SK-N-SH (cell line): ENCODE measurements at regions not wholly inside any gene's neighbourhood (a gene's known extent, or its start where the extent isn't known, plus 50 kb on each side); places are given as distances from the start of the nearest gene placed in this dataset.

ENCODE experiments used
- CTCF ChIA-PET: fragments of 300-600, 350-600 bp; formaldehyde crosslinking; extraction: SDS; loops from one replicate; lab custom pipeline; 2021; lab: Yijun Ruan, JAX
- POLR2A ChIA-PET: fragments of 350-600 bp; sonication (Branson Sonifier 250); formaldehyde crosslinking; extraction: SDS; loops from one replicate; lab custom pipeline; 2020; ENCODE audit warnings: antibody characterized with exemption, inconsistent platforms; lab: Yijun Ruan, JAX
- DNase-seq: peaks from one replicate; pipeline ENCODE4 v3.0.0; 2012
- H2AFZ ChIP-seq: fragments of 200-600 bp; sonication (generic); 2 replicates; pipeline ENCODE4 v1.8.1; 2016; ENCODE audit warnings: antibody characterized with exemption, mild to moderate bottlenecking, low read depth
- H3F3A ChIP-seq: fragments of 200-600 bp; sonication (generic); replicated peaks from 2 replicates; pipeline ENCODE3; 2016; ENCODE audit warnings: antibody characterized with exemption, mild to moderate bottlenecking; ENCODE audit not compliant: insufficient read depth
- H3K27ac ChIP-seq, 2 experiments: fragments of 200-500 bp in 1 of 2; fragments of 200-600 bp in 1 of 2; sonication (Bioruptor generic) in 1 of 2; sonication (generic), shearing (Covaris generic) in 1 of 2; 2 replicates each; pipeline versions ENCODE4 v1.5.1 to v1.6.1; 2014 to 2016; ENCODE audit warnings: low read depth in 2 of 2, inconsistent platforms in 1 of 2, low read length in 1 of 2, mild to moderate bottlenecking in 1 of 2, mixed read lengths in 1 of 2
- H3K27me3 ChIP-seq: fragments of 200-600 bp; sonication (generic), shearing (Covaris generic); 2 replicates; pipeline ENCODE4 v1.6.1; 2016; ENCODE audit warnings: mixed run types; ENCODE audit not compliant: insufficient read depth
- H3K36me3 ChIP-seq, 2 experiments: fragments of 200-500 bp in 1 of 2; fragments of 200-600 bp in 1 of 2; sonication (Bioruptor generic) in 1 of 2; sonication (generic) in 1 of 2; replicated peaks in 1 of 2; 2 replicates each; pipeline versions ENCODE3 to v1.5.1; 2014 to 2016; ENCODE audit warnings: low read length in 1 of 2, mild to moderate bottlenecking in 1 of 2; ENCODE audit not compliant: insufficient read depth in 2 of 2, control insufficient read depth in 1 of 2
- H3K4me1 ChIP-seq, 2 experiments: fragments of 200-500 bp in 1 of 2; fragments of 200-600 bp in 1 of 2; sonication (Bioruptor generic) in 1 of 2; sonication (generic), shearing (Covaris generic) in 1 of 2; 2 replicates each; pipeline versions ENCODE4 v1.5.1 to v1.6.1; 2014 to 2016; ENCODE audit warnings: low read depth in 1 of 2, low read length in 1 of 2, mixed run types in 1 of 2; ENCODE audit not compliant: insufficient read depth in 2 of 2, control insufficient read depth in 1 of 2
- H3K4me2 ChIP-seq: fragments of 200-600 bp; sonication (generic), shearing (Covaris generic); 2 replicates; pipeline ENCODE4 v1.6.1; 2017; ENCODE audit warnings: mixed run types
- H3K4me3 ChIP-seq, 2 experiments: fragments of 200-500 bp in 1 of 2; fragments of 200-600 bp in 1 of 2; sonication (Bioruptor generic) in 1 of 2; sonication (generic), shearing (Covaris generic) in 1 of 2; 2 replicates each; pipeline versions ENCODE4 v1.5.1 to v1.8.1; 2014 to 2016; ENCODE audit warnings: low read depth in 2 of 2, inconsistent platforms in 1 of 2, low read length in 1 of 2, mild to moderate bottlenecking in 1 of 2, mixed read lengths in 1 of 2, moderate library complexity in 1 of 2
- H3K79me2 ChIP-seq: fragments of 200-600 bp; sonication (generic); 2 replicates; pipeline ENCODE4 v1.8.1; 2017; ENCODE audit warnings: mild to moderate bottlenecking; ENCODE audit not compliant: insufficient read depth
- H3K9ac ChIP-seq: fragments of 200-600 bp; sonication (generic); 2 replicates; pipeline ENCODE4 v1.6.1; 2017; ENCODE audit warnings: mixed run types
- H3K9me2 ChIP-seq: fragments of 200-600 bp; sonication (generic); 2 replicates; pipeline ENCODE4 v1.6.1; 2017; ENCODE audit warnings: mixed run types
- H3K9me3 ChIP-seq: fragments of 200-600 bp; sonication (generic); 2 replicates; pipeline ENCODE4 v1.6.1; 2017; ENCODE audit warnings: mixed run types, mild to moderate bottlenecking, moderate library complexity
- H4K20me1 ChIP-seq: fragments of 200-600 bp; sonication (generic); 2 replicates; pipeline ENCODE4 v1.6.1; 2017; ENCODE audit warnings: mild to moderate bottlenecking, mixed run types; ENCODE audit not compliant: insufficient read depth
- CHD2 ChIP-seq: fragments of 150-350 bp; IDR thresholded peaks from 2 replicates; pipeline ENCODE4 v1.6.1; 2018; ENCODE audit warnings: low read length; ENCODE audit not compliant: partially characterized antibody
- ELF1 ChIP-seq: IDR thresholded peaks from 2 replicates; pipeline ENCODE4 v1.4.0; 2012
- EP300 ChIP-seq, 2 experiments: IDR thresholded peaks; 2 replicates each; pipeline versions ENCODE4 v1.4.0 to v1.6.1; 2012; ENCODE audit warnings: borderline replicate concordance in 1 of 2, low read depth in 1 of 2, low read length in 1 of 2
- EZH2phosphoT487 ChIP-seq: fragments of 200-600 bp; sonication (generic); IDR thresholded peaks from 2 replicates; pipeline ENCODE4 v1.6.1; 2017; ENCODE audit warnings: low read depth, mixed run types, mild to moderate bottlenecking, antibody characterized with exemption, moderate library complexity, borderline replicate concordance
- FOXJ3 ChIP-seq: sonication (generic); formaldehyde crosslinking; IDR thresholded peaks from 2 replicates; pipeline ENCODE4 v1.5.1; 2020; ENCODE audit warnings: mild to moderate bottlenecking, missing genetic modification reagents
- FOXM1 ChIP-seq: IDR thresholded peaks from 2 replicates; pipeline ENCODE4 v1.4.0; 2012; ENCODE audit warnings: low read depth, mild to moderate bottlenecking
- GABPA ChIP-seq: IDR thresholded peaks from 2 replicates; pipeline ENCODE4 v1.4.0; 2012; ENCODE audit warnings: low read depth, mild to moderate bottlenecking
- GATA2 ChIP-seq: sonication (generic); formaldehyde crosslinking; IDR thresholded peaks from 2 replicates; pipeline ENCODE4 v1.5.0; 2020; ENCODE audit warnings: mild to moderate bottlenecking, missing genetic modification reagents
- MEF2A ChIP-seq: IDR thresholded peaks from 2 replicates; pipeline ENCODE4 v1.4.0; 2012; ENCODE audit warnings: low read depth, borderline replicate concordance
- MXI1 ChIP-seq: IDR thresholded peaks from 2 replicates; pipeline ENCODE4 v1.6.1; 2012; ENCODE audit warnings: mild to moderate bottlenecking, low read depth, low read length, improper control_type of control experiment
- NRF1 ChIP-seq: IDR thresholded peaks from 2 replicates; pipeline ENCODE4 v1.6.1; 2012; ENCODE audit warnings: low read depth, mild to moderate bottlenecking, low read length
- POLR2AphosphoS5 ChIP-seq: IDR thresholded peaks from 2 replicates; pipeline ENCODE4 v1.6.1; 2012; ENCODE audit warnings: low read depth, low read length
- RCOR1 ChIP-seq: fragments of 150-350 bp; IDR thresholded peaks from 2 replicates; pipeline ENCODE4 v1.6.1; 2017; ENCODE audit warnings: antibody characterized with exemption, low read length
- RFX5 ChIP-seq: IDR thresholded peaks from 2 replicates; pipeline ENCODE4 v1.6.1; 2012; ENCODE audit warnings: mild to moderate bottlenecking, improper control_type of control experiment, low read length
- RXRA ChIP-seq: IDR thresholded peaks from 2 replicates; pipeline ENCODE4 v1.4.0; 2012; ENCODE audit warnings: low read depth, mild to moderate bottlenecking, borderline replicate concordance
- SIN3A ChIP-seq: IDR thresholded peaks from 2 replicates; pipeline ENCODE4 v1.6.1; 2012; ENCODE audit warnings: low read depth, mild to moderate bottlenecking, low read length, moderate library complexity, borderline replicate concordance
- TAF1 ChIP-seq: IDR thresholded peaks from 2 replicates; pipeline ENCODE4 v1.6.1; 2012; ENCODE audit warnings: low read depth, mild to moderate bottlenecking, low read length, moderate library complexity, borderline replicate concordance
- TCF12 ChIP-seq: IDR thresholded peaks from 2 replicates; pipeline ENCODE4 v1.4.0; 2012
- TEAD4 ChIP-seq: IDR thresholded peaks from 2 replicates; pipeline ENCODE4 v1.4.0; 2012; ENCODE audit warnings: mild to moderate bottlenecking, borderline replicate concordance; ENCODE audit not compliant: insufficient read depth
- YY1 ChIP-seq: IDR thresholded peaks from 2 replicates; pipeline ENCODE4 v1.4.0; 2012; ENCODE audit warnings: low read depth, mild to moderate bottlenecking
- WGBS: methylation state at CpG from one replicate; pipeline ENCODE4 v1.1.6; 2017; ENCODE audit warnings: low lambda C conversion rate; 5-methylcytosine and 5-hydroxymethylcytosine counted together
- TF ChIP-seq, protein P1 (sequence below): IDR thresholded peaks from 2 replicates; pipeline ENCODE4 v1.4.0; 2012; ENCODE audit warnings: low read depth, borderline replicate concordance
- TF ChIP-seq, protein P2 (sequence below): IDR thresholded peaks from 2 replicates; pipeline ENCODE4 v1.4.0; 2012; ENCODE audit warnings: low read depth, borderline replicate concordance
- TF ChIP-seq, protein P3 (sequence below): fragments of 200-600 bp; sonication (generic); IDR thresholded peaks from 2 replicates; pipeline ENCODE4 v1.6.1; 2017; ENCODE audit warnings: antibody characterized with exemption, mild to moderate bottlenecking, moderate library complexity

DNA sequence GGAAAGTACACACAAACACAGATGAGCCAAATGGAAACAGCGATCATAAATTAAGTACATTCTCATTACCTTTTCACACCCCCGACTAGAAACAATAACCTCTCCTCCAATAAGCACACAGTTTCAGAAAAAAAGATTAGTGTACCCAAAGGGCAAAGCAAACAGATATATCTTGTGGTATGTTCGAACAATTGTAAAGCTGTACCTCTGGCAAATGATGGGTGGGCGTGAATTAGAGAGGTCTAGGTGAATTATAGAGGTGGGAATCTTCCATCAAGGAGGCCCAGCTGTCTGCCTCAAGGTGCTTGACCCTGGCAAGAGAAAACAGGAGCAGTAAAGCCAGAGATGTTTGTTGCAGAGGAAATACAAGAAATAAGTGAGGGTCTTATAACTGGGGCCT is 715.3 kb upstream of the NEGR1 start:
- TF ChIP-seq RXRA, result no peak
- TF ChIP-seq GATA2 (CRISPR knock-in tag), result no peak
- no peak for TF ChIP-seq SIN3A
- TF ChIP-seq MEF2A, result no peak
- TF ChIP-seq, protein P1, sequence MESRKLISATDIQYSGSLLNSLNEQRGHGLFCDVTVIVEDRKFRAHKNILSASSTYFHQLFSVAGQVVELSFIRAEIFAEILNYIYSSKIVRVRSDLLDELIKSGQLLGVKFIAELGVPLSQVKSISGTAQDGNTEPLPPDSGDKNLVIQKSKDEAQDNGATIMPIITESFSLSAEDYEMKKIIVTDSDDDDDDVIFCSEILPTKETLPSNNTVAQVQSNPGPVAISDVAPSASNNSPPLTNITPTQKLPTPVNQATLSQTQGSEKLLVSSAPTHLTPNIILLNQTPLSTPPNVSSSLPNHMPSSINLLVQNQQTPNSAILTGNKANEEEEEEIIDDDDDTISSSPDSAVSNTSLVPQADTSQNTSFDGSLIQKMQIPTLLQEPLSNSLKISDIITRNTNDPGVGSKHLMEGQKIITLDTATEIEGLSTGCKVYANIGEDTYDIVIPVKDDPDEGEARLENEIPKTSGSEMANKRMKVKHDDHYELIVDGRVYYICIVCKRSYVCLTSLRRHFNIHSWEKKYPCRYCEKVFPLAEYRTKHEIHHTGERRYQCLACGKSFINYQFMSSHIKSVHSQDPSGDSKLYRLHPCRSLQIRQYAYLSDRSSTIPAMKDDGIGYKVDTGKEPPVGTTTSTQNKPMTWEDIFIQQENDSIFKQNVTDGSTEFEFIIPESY, result no peak
- no peak for TF ChIP-seq RCOR1
- TF ChIP-seq MXI1, result no peak
- TF ChIP-seq, protein P2, sequence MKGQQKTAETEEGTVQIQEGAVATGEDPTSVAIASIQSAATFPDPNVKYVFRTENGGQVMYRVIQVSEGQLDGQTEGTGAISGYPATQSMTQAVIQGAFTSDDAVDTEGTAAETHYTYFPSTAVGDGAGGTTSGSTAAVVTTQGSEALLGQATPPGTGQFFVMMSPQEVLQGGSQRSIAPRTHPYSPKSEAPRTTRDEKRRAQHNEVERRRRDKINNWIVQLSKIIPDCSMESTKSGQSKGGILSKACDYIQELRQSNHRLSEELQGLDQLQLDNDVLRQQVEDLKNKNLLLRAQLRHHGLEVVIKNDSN, result no peak
- no peak for TF ChIP-seq YY1
- no peak for TF ChIP-seq EP300 (IDR thresholded peaks at IDR 0.05; ENCODE audit: borderline replicate concordance in 1 of 2, low read depth in 1 of 2, low read length in 1 of 2)
- TF ChIP-seq FOXM1, result no peak
- TF ChIP-seq FOXJ3 (CRISPR knock-in tag), result no peak
- TF ChIP-seq TAF1, result no peak
- H3K4me2 ChIP-seq, result no peak overlapping the region
- no peaks in the 10 kb centered on the region for H3K4me1 ChIP-seq
- no peaks in the 10 kb centered on the region for H3K36me3 ChIP-seq
- ChIA-PET POLR2A (no interaction called here), CTCF (no interaction called here)
- no peaks in the 10 kb centered on the region for H3K9me3 ChIP-seq
- no peak overlapping the region for H3K27ac ChIP-seq
- DNase-seq, result no peak
- H3K9me2 ChIP-seq, result no peaks in the 10 kb centered on the region
- H4K20me1 ChIP-seq, result no peaks in the 10 kb centered on the region
- H2AFZ ChIP-seq, result no peak overlapping the region
- H3F3A ChIP-seq, result no peaks in the 10 kb centered on the region
- H3K4me3 ChIP-seq, result no peak overlapping the region
- no peaks in the 10 kb centered on the region for H3K79me2 ChIP-seq
- no peaks in the 10 kb centered on the region for H3K27me3 ChIP-seq
- WGBS, result 23% methylated on average over 4 of the region's 4 CpGs
- no peak overlapping the region for H3K9ac ChIP-seq

DNA sequence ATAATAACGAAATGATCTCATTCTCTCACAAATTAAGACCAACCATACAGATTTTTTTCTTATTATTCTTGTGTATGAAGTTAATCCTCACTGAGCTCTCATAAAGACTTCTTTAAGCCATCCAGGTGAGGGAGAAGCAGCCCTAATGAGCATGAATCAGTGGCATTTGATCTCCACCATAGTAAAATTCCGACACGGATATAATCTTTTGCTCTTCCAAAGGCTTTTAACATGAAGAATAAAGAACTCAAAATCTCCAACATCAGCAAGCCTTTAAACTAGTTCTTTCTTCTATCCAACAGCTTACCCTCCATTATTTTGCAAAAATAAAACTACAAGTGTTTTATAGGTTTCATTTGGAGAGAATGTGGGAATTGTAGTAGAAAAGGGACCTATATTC is 714.7 kb upstream of the NEGR1 start:
- Histone ChIP-seq H3F3A (no peaks in the 10 kb centered on the region), H3K4me3 (no peak overlapping the region)
- WGBS, result 31% methylated on average over 3 of the region's 3 CpGs
- TF ChIP-seq GABPA, result no peak
- no peak for TF ChIP-seq ELF1
- TF ChIP-seq SIN3A, result no peak
- no peak for TF ChIP-seq GATA2 (CRISPR knock-in tag)
- TF ChIP-seq MXI1, result no peak
- TF ChIP-seq, protein P2, result no peak
- no peak for TF ChIP-seq RFX5
- no peak for TF ChIP-seq NRF1
- TF ChIP-seq TCF12, result no peak
- TF ChIP-seq POLR2AphosphoS5, result no peak
- no peak for TF ChIP-seq TEAD4
- TF ChIP-seq EP300 (IDR thresholded peaks at IDR 0.05; ENCODE audit: borderline replicate concordance in 1 of 2, low read depth in 1 of 2, low read length in 1 of 2), result no peak
- TF ChIP-seq EZH2phosphoT487, result no peak
- TF ChIP-seq, protein P3, sequence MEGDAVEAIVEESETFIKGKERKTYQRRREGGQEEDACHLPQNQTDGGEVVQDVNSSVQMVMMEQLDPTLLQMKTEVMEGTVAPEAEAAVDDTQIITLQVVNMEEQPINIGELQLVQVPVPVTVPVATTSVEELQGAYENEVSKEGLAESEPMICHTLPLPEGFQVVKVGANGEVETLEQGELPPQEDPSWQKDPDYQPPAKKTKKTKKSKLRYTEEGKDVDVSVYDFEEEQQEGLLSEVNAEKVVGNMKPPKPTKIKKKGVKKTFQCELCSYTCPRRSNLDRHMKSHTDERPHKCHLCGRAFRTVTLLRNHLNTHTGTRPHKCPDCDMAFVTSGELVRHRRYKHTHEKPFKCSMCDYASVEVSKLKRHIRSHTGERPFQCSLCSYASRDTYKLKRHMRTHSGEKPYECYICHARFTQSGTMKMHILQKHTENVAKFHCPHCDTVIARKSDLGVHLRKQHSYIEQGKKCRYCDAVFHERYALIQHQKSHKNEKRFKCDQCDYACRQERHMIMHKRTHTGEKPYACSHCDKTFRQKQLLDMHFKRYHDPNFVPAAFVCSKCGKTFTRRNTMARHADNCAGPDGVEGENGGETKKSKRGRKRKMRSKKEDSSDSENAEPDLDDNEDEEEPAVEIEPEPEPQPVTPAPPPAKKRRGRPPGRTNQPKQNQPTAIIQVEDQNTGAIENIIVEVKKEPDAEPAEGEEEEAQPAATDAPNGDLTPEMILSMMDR, result no peak
- TF ChIP-seq CHD2, result no peak
- TF ChIP-seq, all 33 proteins: peak for 0
- Histone ChIP-seq H3K9ac (no peak overlapping the region), H3K4me2 (no peak overlapping the region), H3K9me3 (no peaks in the 10 kb centered on the region), H3K27me3 (no peaks in the 10 kb centered on the region), H3K36me3 (no peaks in the 10 kb centered on the region), H3K4me1 (no peaks in the 10 kb centered on the region), H2AFZ (no peak overlapping the region), H3K27ac (no peak overlapping the region), H4K20me1 (no peaks in the 10 kb centered on the region), H3K79me2 (no peaks in the 10 kb centered on the region), H3K9me2 (no peaks in the 10 kb centered on the region)
- DNase-seq, result no peak
- CTCF ChIA-PET, result no interaction called here
- POLR2A ChIA-PET, result no interaction called here
